NT2/D1 (cell line): ENCODE measurements at regions not wholly inside any gene's neighbourhood (a gene's known extent, or its start where the extent isn't known, plus 50 kb on each side); places are given as distances from the start of the nearest gene placed in this dataset.
A peak's percentile ranks its signal among the peaks of the same experiment; 100 is the strongest.

Experiments
- DNase-seq: peaks from one replicate; pipeline ENCODE4 v3.0.0-alpha.2; 2011; ENCODE audit warnings: low read depth, low spot score
- H3K27me3 ChIP-seq: 2 replicates; pipeline ENCODE4 v1.6.0; 2011; ENCODE audit warnings: mild to moderate bottlenecking; ENCODE audit not compliant: insufficient read length, insufficient read depth
- H3K36me3 ChIP-seq: 2 replicates; pipeline ENCODE4 v1.6.1; 2011; ENCODE audit warnings: mild to moderate bottlenecking, low read length, mixed read lengths; ENCODE audit not compliant: insufficient read depth, insufficient read length
- H3K4me1 ChIP-seq: 2 replicates; pipeline ENCODE4 v1.5.1; 2011; ENCODE audit not compliant: insufficient read depth, insufficient read length
- H3K4me3 ChIP-seq: 2 replicates; pipeline ENCODE4 v1.5.1; 2011; ENCODE audit warnings: low read depth; ENCODE audit not compliant: insufficient read length
- H3K9ac ChIP-seq: 2 replicates; pipeline ENCODE4 v1.6.0; 2011; ENCODE audit warnings: low read depth; ENCODE audit not compliant: insufficient read length
- H3K9me3 ChIP-seq: 2 replicates; pipeline ENCODE4 v1.5.1; 2011; ENCODE audit warnings: mild to moderate bottlenecking, low read length; ENCODE audit not compliant: insufficient read depth
- SUZ12 ChIP-seq: IDR thresholded peaks from 2 replicates; pipeline ENCODE4 v1.6.1; 2011; ENCODE audit not compliant: insufficient read length, insufficient read depth; ENCODE audit errors: extremely low read depth
- YY1 ChIP-seq: IDR thresholded peaks from 2 replicates; pipeline ENCODE4 v1.6.1; 2011; ENCODE audit not compliant: insufficient read length, insufficient read depth
- ZNF274 ChIP-seq: IDR thresholded peaks from 2 replicates; pipeline ENCODE4 v1.6.1; 2011; ENCODE audit warnings: mild to moderate bottlenecking, low read depth, low read length

DNA sequence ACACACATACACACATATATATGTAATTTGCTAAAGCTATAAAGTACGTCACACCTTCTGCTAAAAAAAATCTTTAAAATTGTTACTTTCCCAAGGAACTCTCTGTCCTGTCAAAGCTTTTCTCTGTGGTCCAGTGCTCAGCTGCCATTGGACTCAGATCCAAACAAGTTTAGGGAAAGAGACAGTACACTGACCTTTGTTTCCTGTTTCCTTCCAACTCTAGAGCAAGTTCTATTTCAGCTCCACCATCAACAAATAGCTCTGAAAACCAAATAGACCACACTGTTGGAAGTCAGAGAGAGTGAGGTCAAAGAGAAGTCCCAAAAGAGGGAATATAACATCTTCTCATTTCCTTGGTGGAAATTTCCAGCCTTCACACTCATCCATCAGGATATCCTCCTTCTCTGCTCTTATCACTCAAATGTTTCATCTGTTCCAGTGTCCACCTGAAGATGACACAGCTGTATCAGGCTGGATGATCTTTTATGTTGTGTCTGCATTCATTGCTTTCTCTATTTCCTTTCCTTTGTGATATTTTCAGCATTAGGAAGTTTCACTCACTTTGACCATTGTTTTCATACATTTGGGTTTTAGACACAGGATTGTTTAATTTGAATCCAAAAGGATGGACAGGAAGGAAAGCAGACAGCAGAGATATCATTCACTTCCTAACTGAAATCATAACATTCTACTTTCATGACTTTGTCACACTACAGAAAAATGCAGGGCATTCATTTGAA is 192.3 kb upstream of the NT5C1B start:
- no peak overlapping the region for H3K9ac ChIP-seq
- H3K4me3 ChIP-seq = no peak overlapping the region
- H3K4me1 ChIP-seq = no peaks in the 10 kb centered on the region
- peaks cover 98% of the 10 kb centered on the region for H3K27me3 ChIP-seq
- DNase-seq = no peak
- TF ChIP-seq ZNF274 (no peak), SUZ12 (no peak), YY1 (no peak)
- no peaks in the 10 kb centered on the region for H3K36me3 ChIP-seq
- H3K9me3 ChIP-seq = no peaks in the 10 kb centered on the region

DNA sequence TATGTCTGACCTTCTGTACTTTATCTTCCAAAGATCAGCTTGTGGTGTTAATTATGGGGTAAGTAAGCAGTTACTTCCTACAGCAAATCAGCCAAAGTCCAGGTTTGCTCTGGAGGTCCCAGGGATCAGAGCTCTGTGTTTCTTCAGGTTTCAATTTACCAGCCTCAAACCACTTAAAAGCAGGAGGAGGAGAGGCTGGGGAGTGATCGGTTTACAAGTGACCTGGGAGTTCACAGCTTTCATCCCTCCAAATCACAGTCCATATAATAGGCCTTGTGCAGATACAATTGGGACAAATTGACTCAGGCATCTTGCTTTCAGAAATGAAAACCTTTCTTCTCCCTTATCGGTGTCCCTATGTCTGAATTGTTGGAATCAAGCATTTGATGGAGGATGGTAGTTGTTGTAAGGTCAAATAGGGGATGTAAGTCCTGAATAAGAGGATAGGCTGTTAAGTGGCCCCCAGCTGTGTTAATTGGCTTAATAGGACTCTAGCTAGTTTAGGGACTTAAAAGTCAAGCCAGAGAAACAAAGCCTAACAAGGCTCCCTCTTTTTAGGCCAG is 188.0 kb upstream of the NT5C1B start:
- H3K4me1 ChIP-seq = no peaks in the 10 kb centered on the region
- peak; percentile 40 for DNase-seq
- H3K4me3 ChIP-seq = no peak overlapping the region
- H3K27me3 ChIP-seq = peaks cover 98% of the 10 kb centered on the region
- H3K9me3 ChIP-seq = no peaks in the 10 kb centered on the region
- H3K36me3 ChIP-seq = no peaks in the 10 kb centered on the region
- TF ChIP-seq ZNF274 (no peak), YY1 (no peak), SUZ12 (no peak)
- no peak overlapping the region for H3K9ac ChIP-seq

DNA sequence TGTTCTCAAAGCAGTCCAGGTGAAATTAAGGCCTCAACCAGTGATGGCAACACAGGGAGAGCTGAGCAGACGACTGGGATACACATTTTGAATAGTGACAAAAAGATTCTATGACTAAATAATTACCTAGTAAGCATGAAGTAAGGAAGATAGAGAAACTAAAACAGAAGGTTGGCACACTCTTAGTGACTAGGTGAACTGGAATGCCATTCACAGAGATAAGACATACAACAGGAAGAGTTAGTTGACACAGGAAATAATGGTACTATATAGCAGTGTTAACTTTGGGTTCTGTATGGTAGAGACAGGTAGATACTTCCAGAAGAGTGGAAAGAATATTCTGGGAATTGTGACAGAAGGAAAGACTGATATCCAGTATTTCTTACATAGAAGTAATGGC is 181.8 kb upstream of the NT5C1B start:
- H3K27me3 ChIP-seq = peaks cover 67% of the 10 kb centered on the region
- no peak overlapping the region for H3K9ac ChIP-seq
- DNase-seq = no peak

DNA sequence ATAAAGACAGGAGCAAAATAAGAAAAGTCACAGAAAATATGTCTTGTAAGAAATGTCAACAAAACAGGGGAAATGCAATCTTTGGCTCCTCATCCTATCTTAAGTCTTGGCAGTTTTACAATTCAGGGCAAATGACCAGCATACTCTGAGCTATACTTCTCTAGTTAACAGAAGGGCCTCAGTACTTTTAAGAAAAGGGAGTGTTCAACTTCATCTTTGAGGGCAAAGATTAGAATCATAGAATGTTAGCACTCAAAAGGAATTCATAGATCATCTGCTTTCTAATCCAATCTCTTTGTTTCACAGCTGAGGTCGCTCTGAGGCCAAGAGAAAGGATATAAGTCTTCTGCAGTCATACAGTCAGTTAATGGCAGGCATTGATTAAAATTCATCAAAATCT is 174.0 kb upstream of the NT5C1B start:
- no peaks in the 10 kb centered on the region for H3K9me3 ChIP-seq
- H3K36me3 ChIP-seq = no peaks in the 10 kb centered on the region
- DNase-seq = no peak
- no peak overlapping the region for H3K4me3 ChIP-seq
- no peak overlapping the region for H3K9ac ChIP-seq
- peaks cover under 1% of the 10 kb centered on the region for H3K27me3 ChIP-seq
- no peaks in the 10 kb centered on the region for H3K4me1 ChIP-seq
- TF ChIP-seq ZNF274 (no peak), SUZ12 (no peak)

More for the DNA sequence above, 181.8 kb upstream of the NT5C1B start:
- TF ChIP-seq SUZ12 = no peak
- Histone ChIP-seq H3K36me3 (no peaks in the 10 kb centered on the region), H3K4me1 (no peaks in the 10 kb centered on the region), H3K4me3 (no peak overlapping the region), H3K9me3 (no peaks in the 10 kb centered on the region)

DNA sequence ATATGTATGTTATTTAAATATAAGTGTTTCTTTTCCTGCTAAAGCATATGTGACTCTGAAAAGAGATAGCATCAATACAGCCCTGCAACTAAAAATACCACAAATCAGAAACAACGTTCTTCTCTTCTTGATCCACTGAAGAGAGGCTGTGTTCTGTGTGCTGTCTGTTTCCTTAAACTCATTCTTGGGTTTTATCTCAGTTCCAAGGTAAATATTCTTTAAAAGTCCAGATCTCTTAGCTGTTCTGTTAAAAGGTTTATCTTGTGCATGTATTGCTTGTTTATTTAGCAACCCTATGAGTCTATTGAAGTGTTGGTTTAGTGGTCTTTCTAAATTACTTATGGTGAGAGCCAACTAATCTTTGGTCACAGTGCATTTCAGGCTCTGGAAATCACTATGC is 173.3 kb upstream of the NT5C1B start:
- no peak overlapping the region for H3K9ac ChIP-seq
- H3K4me3 ChIP-seq = no peak overlapping the region
- TF ChIP-seq ZNF274 (no peak), YY1 (no peak)
- H3K36me3 ChIP-seq = no peaks in the 10 kb centered on the region
- H3K9me3 ChIP-seq = no peaks in the 10 kb centered on the region
- H3K4me1 ChIP-seq = no peaks in the 10 kb centered on the region
- no peak for DNase-seq
- H3K27me3 ChIP-seq = no peaks in the 10 kb centered on the region

DNA sequence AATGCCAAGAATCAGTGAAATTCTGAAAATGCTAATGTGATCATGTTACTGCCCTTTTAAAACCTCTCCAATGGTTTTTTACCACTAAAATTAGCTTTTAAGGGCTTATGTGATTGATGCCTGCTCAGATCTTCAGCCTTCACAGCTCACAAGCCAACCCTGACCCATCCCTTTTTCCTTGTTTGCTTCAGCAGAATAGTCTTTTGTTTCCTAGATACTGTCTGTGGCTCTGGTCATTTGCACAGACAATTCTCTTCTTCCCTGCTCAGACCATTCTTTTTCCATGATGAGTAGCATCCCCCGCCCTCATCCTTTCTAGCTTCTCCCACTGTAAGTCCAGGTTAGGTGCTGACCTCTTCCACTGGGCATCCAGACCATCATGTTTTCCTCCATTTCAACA is 164.9 kb upstream of the NT5C1B start:
- no peak overlapping the region for H3K4me3 ChIP-seq
- H3K27me3 ChIP-seq = no peaks in the 10 kb centered on the region
- no peaks in the 10 kb centered on the region for H3K36me3 ChIP-seq
- TF ChIP-seq SUZ12 = no peak
- TF ChIP-seq YY1 = no peak
- no peak for TF ChIP-seq ZNF274
- no peak overlapping the region for H3K9ac ChIP-seq
- no peak for DNase-seq
- no peaks in the 10 kb centered on the region for H3K4me1 ChIP-seq
- H3K9me3 ChIP-seq = no peaks in the 10 kb centered on the region

DNA sequence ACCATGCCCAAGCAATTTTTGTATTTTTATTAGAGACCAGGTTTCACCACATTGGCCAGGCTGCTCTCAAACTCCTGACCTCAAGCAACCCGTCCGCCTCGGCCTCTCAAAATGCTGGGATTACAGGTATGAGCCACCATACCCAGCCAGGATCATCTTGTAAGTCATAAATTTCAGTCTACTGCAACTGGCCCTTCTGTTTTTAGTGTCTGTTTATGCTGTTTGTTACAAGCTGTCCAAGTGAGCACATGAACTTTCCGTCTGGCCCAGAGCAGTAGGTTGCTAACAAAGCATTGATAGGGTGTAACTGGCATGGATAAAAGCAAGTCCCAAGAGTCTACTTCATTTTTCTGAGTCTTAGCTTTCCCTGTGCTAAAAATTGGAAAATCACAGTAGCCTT is 164.4 kb upstream of the NT5C1B start:
- TF ChIP-seq SUZ12 (no peak), ZNF274 (no peak), YY1 (no peak)
- Histone ChIP-seq H3K27me3 (no peaks in the 10 kb centered on the region), H3K36me3 (no peaks in the 10 kb centered on the region), H3K4me3 (no peak overlapping the region), H3K9ac (no peak overlapping the region), H3K4me1 (no peaks in the 10 kb centered on the region), H3K9me3 (no peaks in the 10 kb centered on the region)
- DNase-seq = no peak
